ENCODE measurements at regions not wholly inside any gene's neighbourhood (a gene's known extent, or its start where the extent isn't known, plus 50 kb on each side); places are given as distances from the start of the nearest gene placed in this dataset.

GRCh38 chr10:130560573-130560972 lies 424.4 kb downstream of the GLRX3 start:
- no peak for ATAC-seq
- DNase-seq, result no peak

DNA sequence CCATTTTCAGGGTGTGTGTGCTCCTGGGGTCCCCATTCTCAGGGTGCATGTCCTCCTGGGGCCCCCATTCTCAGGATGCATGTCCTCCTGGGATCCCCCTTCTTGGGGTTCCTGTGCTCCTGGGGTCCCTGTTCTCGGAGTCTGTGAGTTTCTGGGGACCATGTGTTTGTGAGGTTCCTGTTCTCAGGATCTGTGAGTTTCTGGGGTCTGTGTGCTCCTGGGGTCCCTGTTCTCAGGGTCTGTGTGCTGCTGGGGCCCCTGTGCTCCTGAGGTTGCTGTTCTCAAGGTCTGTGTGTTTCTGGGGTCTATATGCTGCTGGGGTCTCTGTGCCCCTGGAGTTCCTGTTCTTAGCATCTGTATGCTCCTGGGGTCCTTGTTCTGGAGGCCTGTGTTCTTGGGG lies 425.5 kb downstream of the GLRX3 start:
- no peak for DNase-seq
- no peak for ATAC-seq

DNA sequence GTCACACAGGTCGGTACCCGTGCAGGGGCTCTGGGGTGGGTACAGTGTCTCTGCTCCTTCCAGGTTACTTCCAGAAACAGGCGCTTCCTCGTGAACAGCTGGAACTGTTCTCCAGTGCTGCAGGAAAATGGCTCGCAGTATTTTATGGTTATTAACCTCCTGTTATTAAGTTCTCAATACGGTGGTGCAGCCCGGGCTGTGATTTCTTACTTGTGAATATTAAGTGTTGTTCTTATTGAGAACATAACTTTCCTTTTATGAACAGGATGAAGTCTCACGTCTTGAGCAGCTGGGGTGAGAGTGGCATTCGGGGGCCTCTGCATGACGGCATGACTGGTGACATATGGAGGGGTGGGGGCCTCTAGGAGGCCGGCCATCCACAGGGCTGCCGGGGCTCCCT lies 430.8 kb downstream of the GLRX3 start:
- ATAC-seq (no peak), DNase-seq (no peak)

DNA sequence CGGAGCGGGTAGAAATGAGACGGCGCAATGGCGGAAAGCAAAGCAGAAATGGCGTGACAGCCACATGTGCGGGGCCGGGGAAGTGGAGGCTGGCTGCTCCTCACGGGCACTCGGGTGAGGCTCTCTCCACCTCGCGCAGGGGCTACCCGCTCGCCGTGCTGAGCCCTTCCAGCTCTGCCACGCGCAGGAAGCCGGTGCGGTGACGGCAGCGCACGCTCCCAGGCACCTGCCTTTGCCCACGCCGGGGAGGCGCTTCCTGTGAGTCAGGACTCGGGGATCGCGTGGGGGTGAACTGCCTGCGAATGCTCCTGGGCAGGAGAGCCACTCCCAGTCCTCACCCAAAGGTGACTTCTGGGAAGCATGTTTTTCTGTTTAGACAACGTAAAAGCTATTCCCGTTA lies 431.2 kb downstream of the GLRX3 start:
- DNase-seq (no peak), ATAC-seq (no peak)

- no peak for ATAC-seq
- no peak for DNase-seq
These were observed 432.1 kb downstream of the GLRX3 start for GRCh38 chr10:130568246-130568645.

DNA sequence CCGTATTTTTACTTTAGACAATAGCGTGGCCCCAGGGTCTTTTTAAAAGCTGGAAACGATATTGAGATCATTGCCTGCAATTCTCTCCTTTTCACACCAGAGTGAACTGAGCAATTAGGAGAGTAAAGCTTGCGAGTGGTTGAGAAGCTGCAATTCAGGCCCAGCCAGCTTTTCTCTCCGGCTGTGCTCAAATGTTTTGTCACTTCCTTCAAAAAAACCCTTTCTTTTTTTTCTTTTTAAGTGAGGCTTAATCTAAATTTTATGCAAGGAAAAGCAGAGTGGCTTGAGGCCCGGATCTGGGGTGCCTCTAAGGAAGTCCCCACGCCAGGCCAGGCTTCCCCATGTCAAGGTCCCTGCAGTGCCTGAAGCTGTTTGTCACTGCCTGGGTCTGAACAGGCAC lies 433.9 kb downstream of the GLRX3 start:
- no peak for DNase-seq
- ATAC-seq, result no peak

GRCh38 chr10:130571674-130572073 lies 435.5 kb downstream of the GLRX3 start:
- DNase-seq (no peak), ATAC-seq (no peak)

GRCh38 chr10:130573446-130573845 lies 437.3 kb downstream of the GLRX3 start:
- no peak for DNase-seq
- ATAC-seq, result no peak

DNA sequence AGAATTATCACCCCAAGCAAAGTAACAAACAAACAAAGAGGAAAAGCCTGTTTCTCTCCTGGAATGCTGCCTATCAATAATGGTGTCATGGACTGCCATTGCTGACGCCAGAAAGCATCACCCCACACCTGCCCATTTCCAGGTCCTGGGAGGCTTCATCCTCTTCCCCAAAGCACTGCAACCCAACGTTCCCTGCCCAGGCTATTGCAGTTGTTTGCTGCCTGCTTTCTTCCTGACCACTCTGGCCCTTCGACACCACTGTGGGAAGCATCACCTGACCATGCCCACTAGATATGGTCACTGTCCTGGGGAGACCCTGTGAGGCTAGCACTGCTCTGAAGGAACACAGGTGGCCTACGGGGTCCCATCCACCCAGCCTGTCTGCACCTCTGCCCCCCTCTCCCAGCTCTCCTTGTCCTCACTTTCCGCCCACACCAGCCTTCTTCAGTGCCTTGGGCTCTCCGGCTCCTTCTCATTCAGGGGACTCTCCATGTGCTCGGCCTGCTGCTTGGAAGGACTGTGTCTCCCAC lies 439.6 kb downstream of the GLRX3 start:
- ATAC-seq, result no peak
- no peak for DNase-seq

- ATAC-seq, result no peak
- no peak for DNase-seq
These were observed 440.2 kb downstream of the GLRX3 start for GRCh38 chr10:130576427-130576826.

- DNase-seq (no peak), ATAC-seq (no peak)
These were observed 440.8 kb downstream of the GLRX3 start for GRCh38 chr10:130577039-130577438.

GRCh38 chr10:130578532-130579289 lies 442.5 kb downstream of the GLRX3 start:
- no peak for ATAC-seq
- no peak for DNase-seq

- DNase-seq (no peak), ATAC-seq (no peak)
These were observed 443.7 kb downstream of the GLRX3 start for GRCh38 chr10:130579913-130580312.

DNA sequence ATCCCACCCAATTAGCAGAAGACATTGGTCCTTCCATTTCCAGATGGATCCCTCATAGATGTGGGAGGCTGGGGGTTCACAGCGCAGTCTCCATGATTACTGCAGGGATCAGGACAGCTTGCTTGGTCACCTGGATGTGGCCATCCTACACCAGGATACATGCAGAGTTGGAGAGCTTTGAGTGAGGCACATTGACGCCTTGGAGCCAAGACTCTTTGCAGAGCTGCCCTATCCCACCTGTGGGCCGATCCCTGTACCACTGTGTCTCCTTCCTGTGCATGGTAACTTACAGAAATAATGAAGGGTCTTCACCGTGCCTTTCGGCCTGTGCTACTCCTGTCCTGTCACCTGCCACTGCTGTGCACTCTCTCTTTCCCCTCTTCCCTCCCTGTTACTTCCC lies 444.8 kb downstream of the GLRX3 start:
- ATAC-seq (no peak), DNase-seq (no peak)

DNA sequence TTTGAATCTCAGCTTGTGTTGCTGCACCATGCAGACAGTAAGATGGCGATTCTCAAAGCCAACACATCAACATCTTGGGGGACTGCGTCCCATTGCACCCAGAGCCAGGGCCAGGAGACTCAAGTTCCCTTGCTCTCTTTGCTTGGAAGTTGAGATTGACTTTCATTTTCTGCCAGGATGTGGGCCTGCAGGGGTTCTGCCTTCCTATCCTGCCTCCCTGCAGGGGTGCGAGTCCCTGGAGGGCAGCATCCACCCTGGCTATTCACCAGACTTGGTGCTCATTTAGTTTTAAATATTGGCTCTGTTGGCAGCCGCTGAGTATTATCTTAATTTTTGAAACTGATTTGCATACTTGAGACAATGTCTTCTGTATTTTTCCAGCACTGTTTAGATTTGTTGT lies 451.5 kb downstream of the GLRX3 start:
- ATAC-seq, result no peak
- DNase-seq, result no peak

- ATAC-seq, result no peak
- no peak for DNase-seq
These were observed 469.8 kb downstream of the GLRX3 start for GRCh38 chr10:130606001-130606405.

DNA sequence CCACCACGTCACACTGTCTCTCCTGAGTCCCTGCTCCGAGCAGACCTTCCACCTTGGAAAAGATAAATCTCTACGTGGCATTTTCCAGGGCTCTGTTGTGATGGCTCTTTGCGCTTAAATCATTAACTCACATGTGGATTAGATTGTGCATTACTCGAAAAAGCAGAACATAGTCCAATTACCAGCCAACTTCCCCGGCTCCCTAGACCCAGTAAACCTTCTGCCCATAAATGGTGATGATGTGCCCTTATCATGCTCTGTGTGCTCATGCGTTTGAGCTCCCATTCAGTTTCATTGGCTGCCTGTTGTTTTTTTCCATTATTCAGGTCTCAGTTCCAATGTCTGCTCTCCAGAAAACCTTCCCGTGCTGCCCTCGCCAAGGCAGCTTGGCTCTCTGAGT lies 471.2 kb downstream of the GLRX3 start:
- no peak for DNase-seq
- no peak for ATAC-seq

GRCh38 chr10:130611239-130611638 lies 475.0 kb downstream of the GLRX3 start:
- no peak for DNase-seq
- ATAC-seq, result no peak

GRCh38 chr10:130615457-130615856 lies 479.3 kb downstream of the GLRX3 start:
- DNase-seq, result no peak
- no peak for ATAC-seq

DNA sequence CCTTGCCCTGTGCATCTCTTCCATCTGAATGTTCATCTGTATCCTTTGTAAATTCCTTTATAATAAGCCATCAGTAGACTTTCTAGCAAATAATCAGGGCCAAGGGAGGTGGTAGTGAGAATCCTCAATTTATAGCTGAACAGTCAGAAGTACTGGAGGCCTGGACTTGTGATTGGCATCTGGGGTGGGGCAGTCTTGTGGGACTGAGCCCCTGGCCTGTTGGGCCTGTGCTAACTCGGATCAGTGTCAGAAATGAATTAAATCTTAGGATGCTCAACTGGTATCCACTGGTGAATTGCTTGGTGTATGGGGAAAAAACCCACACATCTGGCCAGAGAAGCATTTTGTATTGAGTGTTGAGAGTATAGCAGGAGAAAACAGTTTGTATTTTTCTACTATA lies 481.8 kb downstream of the GLRX3 start:
- ATAC-seq (no peak), DNase-seq (no peak)

DNA sequence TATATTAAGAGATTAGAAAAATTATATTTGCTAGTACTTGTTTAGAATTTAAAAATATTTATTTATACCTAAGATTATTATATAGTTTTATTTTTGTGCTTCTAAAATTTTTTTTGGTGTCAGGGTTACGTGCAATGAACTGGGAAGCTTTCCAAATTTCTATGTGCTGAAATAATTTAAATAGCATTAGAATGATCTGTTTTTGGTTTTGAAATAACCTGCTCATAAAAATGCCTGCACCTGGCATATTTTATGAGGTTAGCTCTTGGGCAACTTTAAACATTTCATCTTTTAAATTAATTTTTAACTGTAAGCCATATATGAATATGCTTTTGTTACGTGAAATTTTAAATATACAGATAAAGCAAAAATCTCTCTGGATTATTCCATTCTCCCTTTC lies 482.5 kb downstream of the GLRX3 start:
- no peak for DNase-seq

DNA sequence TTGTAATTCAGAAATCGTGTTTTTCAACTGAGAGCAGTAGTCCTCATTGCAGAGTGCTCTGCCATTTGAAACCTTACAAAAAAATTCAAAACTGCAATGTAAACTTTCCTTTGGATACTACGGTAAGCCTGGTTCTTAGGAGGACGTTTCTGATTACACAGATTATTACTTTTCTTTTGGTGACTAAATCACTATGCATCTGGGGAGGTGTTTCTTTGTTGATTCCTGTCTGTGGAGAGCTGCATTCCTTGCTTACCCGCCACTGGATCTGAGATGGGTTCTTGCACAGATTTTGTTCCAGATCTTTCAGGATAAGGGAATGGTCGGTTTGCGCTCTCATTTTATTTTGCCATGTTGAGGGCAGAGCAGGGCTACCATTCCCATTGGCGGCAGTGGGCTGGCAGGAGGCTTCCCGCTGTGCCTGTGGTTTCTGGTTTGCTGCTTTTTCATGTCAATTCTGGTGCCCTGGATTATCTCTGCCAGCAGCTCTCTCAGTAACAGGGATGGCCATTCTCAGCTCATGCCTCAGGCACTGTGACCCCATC lies 485.1 kb downstream of the GLRX3 start:
- DNase-seq (no peak), ATAC-seq (no peak)

More for the DNA sequence above, 482.5 kb downstream of the GLRX3 start:
- ATAC-seq, result no peak

DNA sequence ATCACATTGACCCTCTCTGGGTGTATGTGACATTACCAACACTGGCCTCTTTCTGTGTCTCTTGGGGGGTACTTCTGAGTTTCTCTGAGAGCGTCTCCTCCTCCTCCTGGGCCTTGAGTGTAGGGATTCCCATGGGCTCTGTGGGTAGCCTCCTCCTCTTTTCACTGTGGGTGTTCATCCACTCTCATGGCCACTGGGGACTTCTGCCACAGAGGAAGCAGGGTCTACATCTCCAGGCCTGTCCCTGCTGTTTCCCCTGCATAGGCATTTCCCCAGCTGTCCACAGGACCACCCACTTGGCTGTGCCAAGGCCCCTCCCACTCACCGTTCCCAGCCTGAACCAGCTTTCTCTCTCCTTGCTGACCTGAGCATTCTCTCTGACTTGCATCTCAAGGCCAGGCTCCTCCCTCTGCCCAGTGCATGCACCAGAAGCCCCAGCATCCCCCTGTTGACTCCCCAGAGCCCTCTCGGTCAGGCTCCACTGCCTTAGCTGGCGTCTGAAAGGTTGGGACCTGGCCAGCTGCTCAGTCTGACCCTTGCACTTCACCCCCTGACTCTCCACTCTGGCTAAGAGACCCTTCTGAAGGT lies 487.6 kb downstream of the GLRX3 start:
- no peak for DNase-seq
- no peak for ATAC-seq

All from stimulated activated naive CD8-positive, alpha-beta T cell treated with anti-CD3 and anti-CD28 coated beads, Interleukin-15, Interleukin-2, amounts not matched to agents 100 U/mL and 50 U/mL, for 24 hours (primary cell).